Prostate gland (tissue), 2 donors: ENCODE measurements at regions not wholly inside any gene's neighbourhood (a gene's known extent, or its start where the extent isn't known, plus 50 kb on each side); places are given as distances from the start of the nearest gene placed in this dataset.

Experiments used
- DNase-seq: peaks from one replicate; pipeline ENCODE4 v3.0.0-alpha.2; 2019; ENCODE audit warnings: low spot score
- H3K27ac ChIP-seq, 2 donors: fragments of 200-600 bp; sonication (generic); 2 replicates each; pipeline ENCODE4 v1.5.1; 2017 to 2019
- H3K27me3 ChIP-seq: fragments of 200-600 bp; sonication (generic); replicated peaks from 2 replicates; pipeline ENCODE4 v1.5.1; 2019; ENCODE audit not compliant: insufficient read depth
- H3K36me3 ChIP-seq, 2 donors: fragments of 200-600 bp; sonication (generic); 1 replicate in 1 of 2; 2 replicates in 1 of 2; pipeline versions ENCODE4 v1.5.1 to v1.8.1; 2017 to 2019
- H3K4me1 ChIP-seq: fragments of 200-600 bp; sonication (generic); replicated peaks from 2 replicates; pipeline ENCODE4 v1.5.1; 2019
- H3K4me3 ChIP-seq, 2 donors: fragments of 200-600 bp; sonication (generic); 2 replicates each; pipeline ENCODE4 v1.5.1; 2017 to 2019
- H3K9me3 ChIP-seq: fragments of 200-600 bp; sonication (generic); 2 replicates; pipeline ENCODE4 v1.5.1; 2017
- CTCF ChIP-seq, 4 experiments: fragments of 200-600 bp in 2 of 4; fragments of 450-650 bp in 2 of 4; sonication (generic) in 2 of 4; IDR thresholded peaks; 1 replicate in 3 of 4; 2 replicates in 1 of 4; pipeline ENCODE4 v1.5.1; 2016 to 2019; ENCODE audit warnings: antibody characterized with exemption in 4 of 4, mild to moderate bottlenecking in 2 of 4, moderate library complexity in 2 of 4
- POLR2A ChIP-seq: fragments of 450-650 bp; IDR thresholded peaks from one replicate; pipeline ENCODE4 v1.6.1; 2016; ENCODE audit warnings: antibody characterized with exemption, mild to moderate bottlenecking
- POLR2AphosphoS5 ChIP-seq: sonication (generic); formaldehyde crosslinking; IDR thresholded peaks from one replicate; pipeline ENCODE4 v1.6.1; 2017; ENCODE audit warnings: antibody characterized with exemption
- WGBS: methylation state at CpG from one replicate; pipeline ENCODE4 v1.1.5; 2018; 5-methylcytosine and 5-hydroxymethylcytosine counted together
- intact Hi-C: fragments of 100-400 bp; cut with DNase I; formaldehyde crosslinking; loops from one replicate; pipeline ENCODE4 v1.14.2; 2022

- DNase-seq: no peak
- WGBS: 65% methylated on average over 42 of the region's 42 CpGs
- Histone ChIP-seq H3K9me3 (no peaks in the 10 kb centered on the region), H3K27me3 (peaks cover 10% of the 10 kb centered on the region), H3K4me1 (no peaks in the 10 kb centered on the region), H3K4me3 (no peak overlapping the region), H3K27ac (no peak overlapping the region), H3K36me3 (no peaks in the 10 kb centered on the region)
- TF ChIP-seq POLR2A (no peak), CTCF (IDR thresholded peaks at IDR 0.05) (no peak), POLR2AphosphoS5 (no peak)
- intact Hi-C loops: no loop called here
These were observed 122.1 kb upstream of the SALL3 start for GRCh38 chr18:78857314-78858150.

- H3K36me3 ChIP-seq: no peaks in the 10 kb centered on the region
- H3K4me3 ChIP-seq: no peak overlapping the region
- no peak for DNase-seq
- no peaks in the 10 kb centered on the region for H3K9me3 ChIP-seq
- H3K4me1 ChIP-seq: no peaks in the 10 kb centered on the region
- WGBS: 86% methylated on average over 11 of the region's 11 CpGs
- intact Hi-C loops: no loop called here
- TF ChIP-seq CTCF (IDR thresholded peaks at IDR 0.05) (no peak), POLR2A (no peak), POLR2AphosphoS5 (no peak)
- peaks cover 10% of the 10 kb centered on the region for H3K27me3 ChIP-seq
- no peak overlapping the region for H3K27ac ChIP-seq
These were observed 119.9 kb upstream of the SALL3 start for GRCh38 chr18:78859686-78860085.

GRCh38 chr18:78860117-78860516 is 119.5 kb upstream of the SALL3 start:
- Histone ChIP-seq H3K4me1 (no peaks in the 10 kb centered on the region), H3K9me3 (no peaks in the 10 kb centered on the region), H3K36me3 (no peaks in the 10 kb centered on the region), H3K27me3 (peaks cover 10% of the 10 kb centered on the region), H3K27ac (no peak overlapping the region), H3K4me3 (no peak overlapping the region)
- intact Hi-C loops: no loop called here
- no peak for TF ChIP-seq POLR2A
- no peak for DNase-seq
- WGBS: 77% methylated on average over 10 of the region's 11 CpGs

GRCh38 chr18:78861116-78861515 is 118.5 kb upstream of the SALL3 start:
- Histone ChIP-seq H3K27me3 (peaks cover 10% of the 10 kb centered on the region), H3K4me3 (no peak overlapping the region), H3K36me3 (no peaks in the 10 kb centered on the region), H3K9me3 (no peaks in the 10 kb centered on the region), H3K27ac (no peak overlapping the region), H3K4me1 (no peaks in the 10 kb centered on the region)
- WGBS: 50% methylated on average over 11 of the region's 11 CpGs
- TF ChIP-seq CTCF (IDR thresholded peaks at IDR 0.05): no peak
- no peak for TF ChIP-seq POLR2AphosphoS5
- no peak for TF ChIP-seq POLR2A
- DNase-seq: no peak
- intact Hi-C loops: no loop called here

GRCh38 chr18:78861706-78862105 is 117.9 kb upstream of the SALL3 start:
- no peak overlapping the region for H3K4me3 ChIP-seq
- intact Hi-C loops: no loop called here
- 78% methylated on average over 7 of the region's 7 CpGs for WGBS
- H3K9me3 ChIP-seq: no peaks in the 10 kb centered on the region
- no peaks in the 10 kb centered on the region for H3K36me3 ChIP-seq
- no peak for DNase-seq
- H3K4me1 ChIP-seq: no peaks in the 10 kb centered on the region
- TF ChIP-seq CTCF (IDR thresholded peaks at IDR 0.05) (no peak), POLR2AphosphoS5 (no peak), POLR2A (no peak)
- H3K27me3 ChIP-seq: peaks cover 10% of the 10 kb centered on the region
- H3K27ac ChIP-seq: no peak overlapping the region
